GM19240 (cell line): ENCODE measurements at regions not wholly inside any gene's neighbourhood (a gene's known extent, or its start where the extent isn't known, plus 50 kb on each side); places are given as distances from the start of the nearest gene placed in this dataset.

Experiments used
- DNase-seq: peaks from one replicate; pipeline ENCODE4 v3.0.0; 2011; ENCODE audit warnings: low spot score; ENCODE audit not compliant: insufficient read length

- DNase-seq, result no peak
Measured at GRCh38 chr10:2733278-2733963, 333.9 kb upstream of the PFKP start.

- no peak for DNase-seq
Measured at GRCh38 chr10:2731940-2732339, 335.4 kb upstream of the PFKP start.

GRCh38 chr10:2729197-2729596 is 338.2 kb upstream of the PFKP start:
- DNase-seq, result no peak

- no peak for DNase-seq
Measured at GRCh38 chr10:2728087-2728486, 339.3 kb upstream of the PFKP start.

- DNase-seq, result no peak
Measured at GRCh38 chr10:2716596-2716995, 350.8 kb upstream of the PFKP start.

GRCh38 chr10:2714597-2714996 is 352.8 kb upstream of the PFKP start:
- DNase-seq, result no peak

GRCh38 chr10:2703953-2704352 is 363.4 kb upstream of the PFKP start:
- DNase-seq, result no peak

- DNase-seq, result no peak
Measured at GRCh38 chr10:2701802-2702201, 365.5 kb upstream of the PFKP start.

GRCh38 chr10:2700626-2701305 is 366.6 kb upstream of the PFKP start:
- no peak for DNase-seq

GRCh38 chr10:2688958-2689357 is 378.4 kb upstream of the PFKP start:
- no peak for DNase-seq

GRCh38 chr10:2686691-2687090 is 380.7 kb upstream of the PFKP start:
- no peak for DNase-seq

GRCh38 chr10:2682491-2682890 is 384.9 kb upstream of the PFKP start:
- no peak for DNase-seq

GRCh38 chr10:2681891-2682290 is 385.5 kb upstream of the PFKP start:
- no peak for DNase-seq

- no peak for DNase-seq
Measured at GRCh38 chr10:2680821-2681220, 386.5 kb upstream of the PFKP start.

GRCh38 chr10:2679646-2680045 is 387.7 kb upstream of the PFKP start:
- DNase-seq, result no peak

- no peak for DNase-seq
Measured at GRCh38 chr10:2676455-2676854, 390.9 kb upstream of the PFKP start.

- no peak for DNase-seq
Measured at GRCh38 chr10:2674451-2674850, 392.9 kb upstream of the PFKP start.

- no peak for DNase-seq
Measured at GRCh38 chr10:2670864-2671263, 396.5 kb upstream of the PFKP start.

GRCh38 chr10:2665772-2666171 is 401.6 kb upstream of the PFKP start:
- DNase-seq, result no peak

GRCh38 chr10:2660276-2660675 is 407.1 kb upstream of the PFKP start:
- no peak for DNase-seq

- DNase-seq, result no peak
Measured at GRCh38 chr10:2659660-2660209, 407.6 kb upstream of the PFKP start.

- no peak for DNase-seq
Measured at GRCh38 chr10:2658780-2659179, 408.6 kb upstream of the PFKP start.

- DNase-seq, result no peak
Measured at GRCh38 chr10:2650328-2650727, 417.0 kb upstream of the PFKP start.
